ENCODE measurements at regions not wholly inside any gene's neighbourhood (a gene's known extent, or its start where the extent isn't known, plus 50 kb on each side); places are given as distances from the start of the nearest gene placed in this dataset.
A peak's percentile ranks its signal among the peaks of the same experiment; 100 is the strongest.

DNA sequence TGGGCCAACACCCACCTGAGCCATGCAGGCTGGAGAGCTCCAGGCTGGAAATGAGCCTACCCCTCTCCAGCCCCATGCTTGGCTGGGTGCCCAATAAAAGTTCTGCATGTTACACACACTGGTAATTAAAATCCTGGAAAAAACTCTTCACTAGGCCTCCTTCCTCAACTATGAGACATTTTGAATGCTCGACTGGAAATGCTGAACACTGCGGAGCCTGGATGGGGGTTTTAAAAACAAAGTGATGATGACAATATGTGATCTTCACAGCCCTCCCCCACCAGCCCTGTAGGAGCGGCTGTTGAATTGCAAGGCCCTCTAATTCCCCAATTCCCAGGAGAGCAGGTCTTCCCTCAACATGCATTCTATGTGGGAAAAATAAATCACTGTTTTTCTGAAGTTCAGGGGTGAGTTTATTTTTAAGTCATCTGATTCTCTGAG, 179.2 kb downstream of the TTC32 start:
- H3K9me3 ChIP-seq (ENCODE audit: control insufficient read depth in 2 of 2, low read length in 2 of 2): no peaks in the 10 kb centered on the region
- H3K27me3 ChIP-seq (ENCODE audit: control insufficient read depth in 1 of 2, insufficient read depth in 2 of 2, low read length in 2 of 2): no peaks in the 10 kb centered on the region
- H3K27ac ChIP-seq (ENCODE audit: low read length): no peak overlapping the region
- H3K36me3 ChIP-seq (ENCODE audit: control insufficient read depth in 2 of 2, insufficient read depth in 2 of 2, low read length in 2 of 2): no peaks in the 10 kb centered on the region
- H3K4me1 ChIP-seq (ENCODE audit: control insufficient read depth, insufficient read depth, low read length): peaks cover 5% of the 10 kb centered on the region
- no peak overlapping the region for H3K4me3 ChIP-seq (ENCODE audit: low read length in 2 of 2)
- no peak overlapping the region for H3K9ac ChIP-seq (ENCODE audit: low read length in 2 of 2)

DNA sequence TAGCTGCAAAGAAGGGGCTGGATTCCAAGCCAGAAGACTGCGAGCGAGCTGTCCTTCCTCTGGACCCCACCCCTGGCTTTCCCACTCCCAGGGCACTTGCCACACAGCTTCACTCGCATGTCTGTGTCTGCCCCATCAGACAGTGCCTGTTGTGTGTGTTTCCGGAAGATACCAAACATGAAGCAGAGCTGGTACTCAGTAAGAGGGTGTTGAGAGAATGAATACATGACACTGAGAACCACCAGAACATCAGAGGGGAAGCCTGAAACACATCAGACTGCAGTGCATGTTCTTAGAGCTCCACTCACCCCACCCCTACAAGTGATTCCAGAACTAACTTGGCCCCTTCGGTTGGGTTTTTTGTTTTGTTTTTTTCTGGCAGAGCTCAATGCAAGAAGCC, 181.5 kb downstream of the TTC32 start:
- Histone ChIP-seq H3K9ac (ENCODE audit: low read length in 2 of 2) (no peak overlapping the region), H3K4me1 (ENCODE audit: control insufficient read depth, insufficient read depth, low read length) (peaks cover 5% of the 10 kb centered on the region), H3K9me3 (ENCODE audit: control insufficient read depth in 2 of 2, low read length in 2 of 2) (no peaks in the 10 kb centered on the region), H3K27ac (ENCODE audit: low read length) (no peak overlapping the region), H3K36me3 (ENCODE audit: control insufficient read depth in 2 of 2, insufficient read depth in 2 of 2, low read length in 2 of 2) (no peaks in the 10 kb centered on the region), H3K4me3 (ENCODE audit: low read length in 2 of 2) (no peak overlapping the region), H3K27me3 (ENCODE audit: control insufficient read depth in 1 of 2, insufficient read depth in 2 of 2, low read length in 2 of 2) (no peaks in the 10 kb centered on the region)

GRCh38 chr2:19719540-19719939, 182.2 kb downstream of the TTC32 start:
- H3K9ac ChIP-seq (ENCODE audit: low read length in 2 of 2): no peak overlapping the region
- H3K27ac ChIP-seq (ENCODE audit: low read length): no peak overlapping the region
- peaks cover 5% of the 10 kb centered on the region for H3K4me1 ChIP-seq (ENCODE audit: control insufficient read depth, insufficient read depth, low read length)
- no peak overlapping the region for H3K4me3 ChIP-seq (ENCODE audit: low read length in 2 of 2)
- H3K27me3 ChIP-seq (ENCODE audit: control insufficient read depth in 1 of 2, insufficient read depth in 2 of 2, low read length in 2 of 2): no peaks in the 10 kb centered on the region
- H3K36me3 ChIP-seq (ENCODE audit: control insufficient read depth in 2 of 2, insufficient read depth in 2 of 2, low read length in 2 of 2): no peaks in the 10 kb centered on the region
- H3K9me3 ChIP-seq (ENCODE audit: control insufficient read depth in 2 of 2, low read length in 2 of 2): no peaks in the 10 kb centered on the region

- Histone ChIP-seq H3K4me3 (ENCODE audit: low read length in 2 of 2) (no peak overlapping the region), H3K36me3 (ENCODE audit: control insufficient read depth in 2 of 2, insufficient read depth in 2 of 2, low read length in 2 of 2) (no peaks in the 10 kb centered on the region), H3K27me3 (ENCODE audit: control insufficient read depth in 1 of 2, insufficient read depth in 2 of 2, low read length in 2 of 2) (no peaks in the 10 kb centered on the region), H3K9ac (ENCODE audit: low read length in 2 of 2) (no peak overlapping the region), H3K9me3 (ENCODE audit: control insufficient read depth in 2 of 2, low read length in 2 of 2) (peaks cover 0 to 3% of the 10 kb centered on the region in 2 donors), H3K27ac (ENCODE audit: low read length) (no peak overlapping the region), H3K4me1 (ENCODE audit: control insufficient read depth, insufficient read depth, low read length) (no peaks in the 10 kb centered on the region)
These were observed 184.3 kb downstream of the TTC32 start for GRCh38 chr2:19717446-19717845.

GRCh38 chr2:19714926-19715325, 186.9 kb downstream of the TTC32 start:
- Histone ChIP-seq H3K4me3 (ENCODE audit: low read length in 2 of 2) (no peak overlapping the region), H3K27me3 (ENCODE audit: control insufficient read depth in 1 of 2, insufficient read depth in 2 of 2, low read length in 2 of 2) (no peaks in the 10 kb centered on the region), H3K9ac (ENCODE audit: low read length in 2 of 2) (no peak overlapping the region), H3K36me3 (ENCODE audit: control insufficient read depth in 2 of 2, insufficient read depth in 2 of 2, low read length in 2 of 2) (no peaks in the 10 kb centered on the region), H3K4me1 (ENCODE audit: control insufficient read depth, insufficient read depth, low read length) (no peaks in the 10 kb centered on the region), H3K9me3 (ENCODE audit: control insufficient read depth in 2 of 2, low read length in 2 of 2) (peaks cover 0 to 3% of the 10 kb centered on the region in 2 donors), H3K27ac (ENCODE audit: low read length) (no peak overlapping the region)

- H3K27me3 ChIP-seq (ENCODE audit: control insufficient read depth in 1 of 2, insufficient read depth in 2 of 2, low read length in 2 of 2): no peaks in the 10 kb centered on the region
- no peaks in the 10 kb centered on the region for H3K4me1 ChIP-seq (ENCODE audit: control insufficient read depth, insufficient read depth, low read length)
- H3K36me3 ChIP-seq (ENCODE audit: control insufficient read depth in 2 of 2, insufficient read depth in 2 of 2, low read length in 2 of 2): no peaks in the 10 kb centered on the region
- no peak overlapping the region for H3K27ac ChIP-seq (ENCODE audit: low read length)
- H3K9me3 ChIP-seq (ENCODE audit: control insufficient read depth in 2 of 2, low read length in 2 of 2): peaks cover 0 to 3% of the 10 kb centered on the region in 2 donors
- no peak overlapping the region for H3K9ac ChIP-seq (ENCODE audit: low read length in 2 of 2)
- H3K4me3 ChIP-seq (ENCODE audit: low read length in 2 of 2): no peak overlapping the region
These were observed 188.9 kb downstream of the TTC32 start for GRCh38 chr2:19712850-19713249.

- Histone ChIP-seq H3K36me3 (ENCODE audit: control insufficient read depth in 2 of 2, insufficient read depth in 2 of 2, low read length in 2 of 2) (no peaks in the 10 kb centered on the region), H3K27ac (ENCODE audit: low read length) (no peak overlapping the region)
These were observed 190.1 kb downstream of the TTC32 start for GRCh38 chr2:19711470-19712372.

DNA sequence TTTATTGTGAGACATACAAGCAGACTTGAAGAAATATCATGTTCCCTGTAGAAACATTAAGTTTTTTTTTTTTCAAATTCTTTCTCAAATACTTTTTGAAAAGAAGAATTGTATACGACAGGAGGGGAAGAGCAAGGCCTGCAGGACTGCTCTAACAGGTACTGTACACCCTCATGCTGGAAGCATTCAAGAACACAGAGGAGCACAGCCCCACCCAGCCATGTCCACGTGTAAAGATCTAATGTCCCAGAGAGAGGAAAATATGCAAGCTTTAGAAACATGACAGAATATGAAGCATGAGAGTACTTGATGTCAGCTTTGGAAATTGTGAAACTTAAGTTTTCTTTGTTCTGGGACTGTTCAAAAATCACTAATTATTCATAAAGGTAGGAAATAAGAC, 191.6 kb downstream of the TTC32 start:
- no peaks in the 10 kb centered on the region for H3K36me3 ChIP-seq (ENCODE audit: control insufficient read depth in 2 of 2, insufficient read depth in 2 of 2, low read length in 2 of 2)
- no peak overlapping the region for H3K9ac ChIP-seq (ENCODE audit: low read length in 2 of 2)
- H3K9me3 ChIP-seq (ENCODE audit: control insufficient read depth in 2 of 2, low read length in 2 of 2): peaks cover 0 to 3% of the 10 kb centered on the region in 2 donors
- H3K4me1 ChIP-seq (ENCODE audit: control insufficient read depth, insufficient read depth, low read length): no peaks in the 10 kb centered on the region
- H3K27ac ChIP-seq (ENCODE audit: low read length): no peak overlapping the region
- no peaks in the 10 kb centered on the region for H3K27me3 ChIP-seq (ENCODE audit: control insufficient read depth in 1 of 2, insufficient read depth in 2 of 2, low read length in 2 of 2)
- no peak overlapping the region for H3K4me3 ChIP-seq (ENCODE audit: low read length in 2 of 2)

More at GRCh38 chr2:19711470-19712372, 190.1 kb downstream of the TTC32 start:
- Histone ChIP-seq H3K4me3 (ENCODE audit: low read length in 2 of 2) (peak overlapping the region in 1 of 2 donors; percentile 22), H3K9me3 (ENCODE audit: control insufficient read depth in 2 of 2, low read length in 2 of 2) (peaks cover 0 to 3% of the 10 kb centered on the region in 2 donors), H3K4me1 (ENCODE audit: control insufficient read depth, insufficient read depth, low read length) (no peaks in the 10 kb centered on the region), H3K27me3 (ENCODE audit: control insufficient read depth in 1 of 2, insufficient read depth in 2 of 2, low read length in 2 of 2) (no peaks in the 10 kb centered on the region), H3K9ac (ENCODE audit: low read length in 2 of 2) (no peak overlapping the region)

GRCh38 chr2:19709553-19709952, 192.2 kb downstream of the TTC32 start:
- Histone ChIP-seq H3K9me3 (ENCODE audit: control insufficient read depth in 2 of 2, low read length in 2 of 2) (peaks cover 0 to 3% of the 10 kb centered on the region in 2 donors), H3K4me1 (ENCODE audit: control insufficient read depth, insufficient read depth, low read length) (no peaks in the 10 kb centered on the region), H3K27ac (ENCODE audit: low read length) (no peak overlapping the region), H3K27me3 (ENCODE audit: control insufficient read depth in 1 of 2, insufficient read depth in 2 of 2, low read length in 2 of 2) (no peaks in the 10 kb centered on the region), H3K4me3 (ENCODE audit: low read length in 2 of 2) (no peak overlapping the region), H3K36me3 (ENCODE audit: control insufficient read depth in 2 of 2, insufficient read depth in 2 of 2, low read length in 2 of 2) (no peaks in the 10 kb centered on the region), H3K9ac (ENCODE audit: low read length in 2 of 2) (no peak overlapping the region)

DNA sequence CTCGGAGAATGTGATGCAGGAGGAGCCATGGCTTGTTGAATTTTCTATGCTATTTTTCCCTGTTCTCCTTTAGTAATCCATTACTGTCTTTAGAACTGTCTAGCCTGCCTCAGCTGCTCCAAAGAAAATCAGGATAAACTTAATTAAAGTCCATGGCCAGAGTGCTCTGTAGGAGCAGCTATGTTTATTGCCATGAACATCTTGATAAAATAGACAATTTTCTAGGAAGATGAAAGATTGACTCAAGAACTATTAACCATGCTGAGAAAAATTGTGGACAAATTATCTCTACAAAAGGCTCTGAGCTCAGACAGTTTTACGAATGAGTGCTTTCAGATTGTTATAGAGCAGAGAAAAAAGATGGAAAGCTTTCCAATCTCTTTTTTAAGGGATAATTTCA, 193.0 kb downstream of the TTC32 start:
- H3K27ac ChIP-seq (ENCODE audit: low read length): no peak overlapping the region
- no peaks in the 10 kb centered on the region for H3K36me3 ChIP-seq (ENCODE audit: control insufficient read depth in 2 of 2, insufficient read depth in 2 of 2, low read length in 2 of 2)
- no peak overlapping the region for H3K4me3 ChIP-seq (ENCODE audit: low read length in 2 of 2)
- no peaks in the 10 kb centered on the region for H3K27me3 ChIP-seq (ENCODE audit: control insufficient read depth in 1 of 2, insufficient read depth in 2 of 2, low read length in 2 of 2)
- no peaks in the 10 kb centered on the region for H3K9me3 ChIP-seq (ENCODE audit: control insufficient read depth in 2 of 2, low read length in 2 of 2)
- no peaks in the 10 kb centered on the region for H3K4me1 ChIP-seq (ENCODE audit: control insufficient read depth, insufficient read depth, low read length)
- no peak overlapping the region for H3K9ac ChIP-seq (ENCODE audit: low read length in 2 of 2)

DNA sequence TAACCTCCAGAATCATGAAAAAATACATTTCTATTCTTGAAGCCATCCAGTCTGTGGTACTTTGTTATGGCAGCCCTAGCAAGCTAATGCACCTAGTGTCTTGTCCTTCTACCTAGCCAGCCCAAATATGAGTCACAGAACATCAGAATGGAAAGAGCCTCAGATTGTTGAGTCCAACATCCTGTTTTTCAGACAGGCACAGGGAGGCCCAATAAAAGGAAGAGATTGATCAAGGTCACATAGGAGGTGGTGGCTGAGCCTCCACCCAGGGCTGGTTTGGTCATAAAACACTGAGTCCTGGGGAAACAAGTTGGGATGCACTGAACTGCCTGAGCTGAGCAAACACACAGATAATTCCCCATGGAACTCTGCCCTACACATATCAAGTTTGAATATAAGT, 195.5 kb downstream of the TTC32 start:
- no peaks in the 10 kb centered on the region for H3K9me3 ChIP-seq (ENCODE audit: control insufficient read depth in 2 of 2, low read length in 2 of 2)
- no peaks in the 10 kb centered on the region for H3K36me3 ChIP-seq (ENCODE audit: control insufficient read depth in 2 of 2, insufficient read depth in 2 of 2, low read length in 2 of 2)
- H3K4me1 ChIP-seq (ENCODE audit: control insufficient read depth, insufficient read depth, low read length): no peaks in the 10 kb centered on the region
- no peak overlapping the region for H3K27ac ChIP-seq (ENCODE audit: low read length)
- no peaks in the 10 kb centered on the region for H3K27me3 ChIP-seq (ENCODE audit: control insufficient read depth in 1 of 2, insufficient read depth in 2 of 2, low read length in 2 of 2)
- H3K4me3 ChIP-seq (ENCODE audit: low read length in 2 of 2): no peak overlapping the region
- no peak overlapping the region for H3K9ac ChIP-seq (ENCODE audit: low read length in 2 of 2)
